ENCODE measurements at regions not wholly inside any gene's neighbourhood (a gene's known extent, or its start where the extent isn't known, plus 50 kb on each side); places are given as distances from the start of the nearest gene placed in this dataset.

- intact Hi-C loops (cut with micrococcal nuclease; ENCODE audit: unreplicated experiment) = no loop called here
- no peak overlapping the region for H3K4me2 ChIP-seq (ENCODE audit: low read length)
- POLR2A ChIA-PET = no interaction called here
- DNase-seq (ENCODE audit: low spot score) = no peak
- H3K79me2 ChIP-seq (ENCODE audit: insufficient read depth, low read depth, low read length) = no peaks in the 10 kb centered on the region
- no TSS peak for BruUV-seq (replicated peaks)
- no peaks in the 10 kb centered on the region for H3K36me3 ChIP-seq (ENCODE audit: insufficient read depth, low read length)
- no peak overlapping the region for H3K27ac ChIP-seq (ENCODE audit: low read depth, low read length, poor library complexity, severe bottlenecking)
- no peaks in the 10 kb centered on the region for H3K9me3 ChIP-seq (ENCODE audit: low read length)
- H2AFZ ChIP-seq (ENCODE audit: low read length) = no peak overlapping the region
- CTCF ChIA-PET (ENCODE audit: unreplicated experiment) = no interaction called here
- H3K4me1 ChIP-seq (ENCODE audit: insufficient read depth, low read length, poor library complexity, severe bottlenecking) = no peaks in the 10 kb centered on the region
- no peaks in the 10 kb centered on the region for H4K20me1 ChIP-seq (ENCODE audit: insufficient read depth, low read length)
- TF ChIP-seq, protein P1, sequence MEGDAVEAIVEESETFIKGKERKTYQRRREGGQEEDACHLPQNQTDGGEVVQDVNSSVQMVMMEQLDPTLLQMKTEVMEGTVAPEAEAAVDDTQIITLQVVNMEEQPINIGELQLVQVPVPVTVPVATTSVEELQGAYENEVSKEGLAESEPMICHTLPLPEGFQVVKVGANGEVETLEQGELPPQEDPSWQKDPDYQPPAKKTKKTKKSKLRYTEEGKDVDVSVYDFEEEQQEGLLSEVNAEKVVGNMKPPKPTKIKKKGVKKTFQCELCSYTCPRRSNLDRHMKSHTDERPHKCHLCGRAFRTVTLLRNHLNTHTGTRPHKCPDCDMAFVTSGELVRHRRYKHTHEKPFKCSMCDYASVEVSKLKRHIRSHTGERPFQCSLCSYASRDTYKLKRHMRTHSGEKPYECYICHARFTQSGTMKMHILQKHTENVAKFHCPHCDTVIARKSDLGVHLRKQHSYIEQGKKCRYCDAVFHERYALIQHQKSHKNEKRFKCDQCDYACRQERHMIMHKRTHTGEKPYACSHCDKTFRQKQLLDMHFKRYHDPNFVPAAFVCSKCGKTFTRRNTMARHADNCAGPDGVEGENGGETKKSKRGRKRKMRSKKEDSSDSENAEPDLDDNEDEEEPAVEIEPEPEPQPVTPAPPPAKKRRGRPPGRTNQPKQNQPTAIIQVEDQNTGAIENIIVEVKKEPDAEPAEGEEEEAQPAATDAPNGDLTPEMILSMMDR (conservative IDR thresholded peaks at IDR 0.05; ENCODE audit: low read length) = no peak
- TF ChIP-seq EZH2phosphoT487 (IDR thresholded peaks at IDR 0.05; ENCODE audit: borderline replicate concordance, low read depth, low read length) = no peak
- no peaks in the 10 kb centered on the region for H3K9me2 ChIP-seq (ENCODE audit: insufficient read depth, low read length)
- H3K4me3 ChIP-seq (ENCODE audit: low read depth, low read length, poor library complexity, severe bottlenecking) = no peak overlapping the region
Measured at GRCh38 chr1:208892147-208892546, 648.0 kb upstream of the PLXNA2 start.

GRCh38 chr1:208893251-208893650 is 649.1 kb upstream of the PLXNA2 start:
- H3K4me3 ChIP-seq (ENCODE audit: low read depth, low read length, poor library complexity, severe bottlenecking) = no peak overlapping the region
- H3K9me3 ChIP-seq (ENCODE audit: low read length) = no peaks in the 10 kb centered on the region
- POLR2A ChIA-PET = no interaction called here
- no peak overlapping the region for H3K27ac ChIP-seq (ENCODE audit: low read depth, low read length, poor library complexity, severe bottlenecking)
- no peaks in the 10 kb centered on the region for H3K9me2 ChIP-seq (ENCODE audit: insufficient read depth, low read length)
- intact Hi-C loops (cut with micrococcal nuclease; ENCODE audit: unreplicated experiment) = no loop called here
- no peaks in the 10 kb centered on the region for H3K4me1 ChIP-seq (ENCODE audit: insufficient read depth, low read length, poor library complexity, severe bottlenecking)
- CTCF ChIA-PET (ENCODE audit: unreplicated experiment) = no interaction called here
- no peak overlapping the region for H2AFZ ChIP-seq (ENCODE audit: low read length)
- no peaks in the 10 kb centered on the region for H4K20me1 ChIP-seq (ENCODE audit: insufficient read depth, low read length)
- TF ChIP-seq EZH2phosphoT487 (IDR thresholded peaks at IDR 0.05; ENCODE audit: borderline replicate concordance, low read depth, low read length) = no peak
- TF ChIP-seq, protein P1 (conservative IDR thresholded peaks at IDR 0.05; ENCODE audit: low read length) = no peak
- DNase-seq (ENCODE audit: low spot score) = no peak
- H3K79me2 ChIP-seq (ENCODE audit: insufficient read depth, low read depth, low read length) = no peaks in the 10 kb centered on the region
- H3K4me2 ChIP-seq (ENCODE audit: low read length) = no peak overlapping the region
- no peaks in the 10 kb centered on the region for H3K36me3 ChIP-seq (ENCODE audit: insufficient read depth, low read length)
- no TSS peak for BruUV-seq (replicated peaks)

- no peak for DNase-seq (ENCODE audit: low spot score)
- BruUV-seq (replicated peaks) = no TSS peak
- POLR2A ChIA-PET = no interaction called here
- H3K79me2 ChIP-seq (ENCODE audit: insufficient read depth, low read depth, low read length) = no peaks in the 10 kb centered on the region
- H3K9me2 ChIP-seq (ENCODE audit: insufficient read depth, low read length) = no peaks in the 10 kb centered on the region
- TF ChIP-seq, protein P1 (conservative IDR thresholded peaks at IDR 0.05; ENCODE audit: low read length) = no peak
- TF ChIP-seq EZH2phosphoT487 (IDR thresholded peaks at IDR 0.05; ENCODE audit: borderline replicate concordance, low read depth, low read length) = no peak
- no peak overlapping the region for H3K27ac ChIP-seq (ENCODE audit: low read depth, low read length, poor library complexity, severe bottlenecking)
- intact Hi-C loops (cut with micrococcal nuclease; ENCODE audit: unreplicated experiment) = no loop called here
- CTCF ChIA-PET (ENCODE audit: unreplicated experiment) = no interaction called here
- H2AFZ ChIP-seq (ENCODE audit: low read length) = no peak overlapping the region
- H3K4me2 ChIP-seq (ENCODE audit: low read length) = no peak overlapping the region
- no peak overlapping the region for H3K4me3 ChIP-seq (ENCODE audit: low read depth, low read length, poor library complexity, severe bottlenecking)
- H3K36me3 ChIP-seq (ENCODE audit: insufficient read depth, low read length) = no peaks in the 10 kb centered on the region
- no peaks in the 10 kb centered on the region for H3K4me1 ChIP-seq (ENCODE audit: insufficient read depth, low read length, poor library complexity, severe bottlenecking)
- no peaks in the 10 kb centered on the region for H3K9me3 ChIP-seq (ENCODE audit: low read length)
- no peaks in the 10 kb centered on the region for H4K20me1 ChIP-seq (ENCODE audit: insufficient read depth, low read length)
Measured at GRCh38 chr1:208895181-208895580, 651.0 kb upstream of the PLXNA2 start.
